Activated CD8-positive, alpha-beta T cell treated with anti-CD3 and anti-CD28 coated beads, Interleukin-2, amount 10 ng/mL, durations not matched to agents 7 days and 5 days (primary cell): ENCODE measurements at regions not wholly inside any gene's neighbourhood (a gene's known extent, or its start where the extent isn't known, plus 50 kb on each side); places are given as distances from the start of the nearest gene placed in this dataset.

Experiments
- ATAC-seq: fragments of 150-1000 bp; cut with Tn5 transposase; one replicate; pipeline ENCODE4 v1.10.0; 2021; ENCODE audit warnings: moderate library complexity
- CTCF ChIA-PET: fragments of 350-600 bp; sonication (Branson Sonifier 250); formaldehyde crosslinking; loops from one replicate; lab custom pipeline; 2021; ENCODE audit warnings: antibody characterized with exemption; lab: Charles Lee
- POLR2A ChIA-PET: fragments of 350-600 bp; sonication (Branson Sonifier 250); formaldehyde crosslinking; loops from one replicate; lab custom pipeline; 2021; ENCODE audit warnings: antibody characterized with exemption; lab: Charles Lee
- DNase-seq: peaks from one replicate; pipeline ENCODE4 v3.0.0-alpha.2; 2020
- H3K27ac Mint-ChIP-seq: one replicate; pipeline ENCODE4 v1.8.0; 2021; ENCODE audit warnings: mild to moderate bottlenecking, mixed read lengths
- H3K27me3 Mint-ChIP-seq: one replicate; pipeline ENCODE4 v1.8.0; 2021; ENCODE audit warnings: low read depth, mixed read lengths
- H3K36me3 Mint-ChIP-seq: one replicate; pipeline ENCODE4 v1.8.0; 2021; ENCODE audit warnings: low read depth, mixed read lengths
- H3K4me1 Mint-ChIP-seq: one replicate; pipeline ENCODE4 v1.8.0; 2021; ENCODE audit warnings: low read depth, mixed read lengths
- H3K4me3 Mint-ChIP-seq: one replicate; pipeline ENCODE4 v1.8.0; 2021; ENCODE audit warnings: mild to moderate bottlenecking, mixed read lengths
- H3K9me3 Mint-ChIP-seq: one replicate; pipeline ENCODE4 v1.8.0; 2022; ENCODE audit warnings: mixed read lengths; ENCODE audit not compliant: insufficient read depth

DNA sequence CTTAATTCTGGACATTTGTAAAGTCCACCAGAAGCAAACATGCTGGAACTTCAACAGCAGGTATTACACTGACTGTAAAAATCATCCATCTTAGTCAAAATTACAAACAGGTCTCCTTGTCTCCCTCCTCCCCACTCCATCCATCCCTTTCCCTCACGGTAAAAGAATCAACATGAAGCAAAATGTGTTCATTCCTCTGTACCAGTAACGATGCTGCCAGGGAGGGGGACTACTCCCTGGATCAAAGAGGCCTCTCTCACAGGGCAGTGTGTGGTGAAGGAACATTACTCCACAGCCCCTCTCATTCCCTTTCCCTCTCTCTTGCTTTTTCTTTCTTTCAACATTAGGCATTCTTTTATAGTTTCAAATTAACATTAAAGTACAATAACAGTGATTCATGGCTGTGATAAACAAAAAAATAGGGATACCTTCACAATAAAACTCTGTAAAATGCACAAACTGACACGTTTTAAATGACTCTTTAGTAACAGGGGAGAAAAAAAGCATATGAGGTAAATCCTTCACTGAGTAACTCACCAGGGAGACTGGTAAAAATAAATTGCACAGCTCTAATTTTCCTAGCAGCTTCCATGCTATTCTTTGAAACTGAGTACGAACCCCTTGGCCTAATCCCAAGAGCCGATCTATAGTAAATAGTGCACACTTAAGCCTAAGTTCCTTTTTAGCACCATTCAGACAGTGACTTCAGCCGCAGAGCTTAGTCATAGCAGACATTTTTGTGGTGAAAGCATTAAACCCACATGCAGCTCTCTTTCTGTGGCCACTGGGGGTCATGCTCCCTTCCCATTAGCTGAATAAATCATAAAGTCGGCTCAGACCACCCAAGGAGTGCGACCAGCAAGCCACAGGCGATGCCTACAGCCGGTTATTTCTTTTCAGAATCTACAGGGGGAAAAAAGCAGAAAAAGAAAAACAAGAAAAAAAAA, 215.6 kb upstream of the GYPA start:
- peak; percentile 58 for ATAC-seq
- Mint-ChIP-seq H3K27ac (no peak overlapping the region), H3K27me3 (peaks cover 19% of the 10 kb centered on the region), H3K9me3 (no peaks in the 10 kb centered on the region), H3K36me3 (no peaks in the 10 kb centered on the region), H3K4me3 (no peak overlapping the region), H3K4me1 (peaks cover 7% of the 10 kb centered on the region)
- ChIA-PET POLR2A (no interaction called here), CTCF (no interaction called here)
- DNase-seq: peak; percentile 32

DNA sequence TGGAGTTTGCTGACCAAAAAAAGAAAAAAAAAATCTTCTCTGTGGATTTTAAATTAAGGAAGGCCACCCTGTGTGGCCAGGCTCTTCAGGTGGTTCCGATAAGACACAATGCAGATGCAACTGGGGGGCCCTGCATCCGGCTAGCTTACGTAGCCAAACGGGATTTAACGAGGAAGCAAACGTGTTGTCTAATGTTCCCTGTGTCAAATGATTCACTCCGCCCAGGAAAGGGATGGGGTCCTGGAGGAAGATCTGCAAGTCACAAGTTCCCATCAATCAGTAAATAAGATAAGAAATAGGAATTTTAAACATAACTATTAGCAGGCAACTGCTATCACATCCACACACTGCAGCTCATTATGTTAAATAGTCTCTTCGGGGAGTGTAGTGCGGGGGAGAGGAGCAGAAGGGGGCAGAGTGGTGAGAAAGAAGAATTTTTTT, 216.4 kb upstream of the GYPA start:
- Mint-ChIP-seq H3K9me3 (no peaks in the 10 kb centered on the region), H3K4me3 (no peak overlapping the region), H3K27me3 (peaks cover 22% of the 10 kb centered on the region), H3K27ac (no peak overlapping the region), H3K4me1 (peaks cover 7% of the 10 kb centered on the region), H3K36me3 (no peaks in the 10 kb centered on the region)
- DNase-seq (no peak), ATAC-seq (no peak)
- ChIA-PET POLR2A (no interaction called here), CTCF (no interaction called here)

DNA sequence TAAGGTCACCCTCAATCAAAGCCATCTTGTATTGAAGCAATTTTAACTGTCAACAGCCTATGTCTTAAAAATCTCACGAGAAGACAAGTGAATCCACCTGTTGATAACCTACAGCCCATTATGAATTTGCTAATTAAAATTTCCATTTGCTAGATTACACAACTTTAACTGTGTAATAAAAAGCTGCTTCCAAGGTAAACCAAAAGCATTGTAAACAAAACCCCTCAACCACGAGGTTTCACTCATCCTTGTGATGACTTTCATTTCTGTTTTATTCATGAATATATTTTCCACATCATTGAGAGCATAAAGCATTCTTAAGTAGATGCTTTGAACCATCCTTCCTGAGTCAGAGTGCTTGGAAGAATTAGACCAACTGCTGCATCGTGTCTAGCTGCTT, 217.5 kb upstream of the GYPA start:
- ChIA-PET CTCF (no interaction called here), POLR2A (no interaction called here)
- DNase-seq: no peak
- H3K4me3 Mint-ChIP-seq: no peak overlapping the region
- no peak for ATAC-seq
- no peak overlapping the region for H3K27ac Mint-ChIP-seq
- peaks cover 22% of the 10 kb centered on the region for H3K27me3 Mint-ChIP-seq
- H3K36me3 Mint-ChIP-seq: no peaks in the 10 kb centered on the region
- H3K4me1 Mint-ChIP-seq: peaks cover 7% of the 10 kb centered on the region
- H3K9me3 Mint-ChIP-seq: no peaks in the 10 kb centered on the region

DNA sequence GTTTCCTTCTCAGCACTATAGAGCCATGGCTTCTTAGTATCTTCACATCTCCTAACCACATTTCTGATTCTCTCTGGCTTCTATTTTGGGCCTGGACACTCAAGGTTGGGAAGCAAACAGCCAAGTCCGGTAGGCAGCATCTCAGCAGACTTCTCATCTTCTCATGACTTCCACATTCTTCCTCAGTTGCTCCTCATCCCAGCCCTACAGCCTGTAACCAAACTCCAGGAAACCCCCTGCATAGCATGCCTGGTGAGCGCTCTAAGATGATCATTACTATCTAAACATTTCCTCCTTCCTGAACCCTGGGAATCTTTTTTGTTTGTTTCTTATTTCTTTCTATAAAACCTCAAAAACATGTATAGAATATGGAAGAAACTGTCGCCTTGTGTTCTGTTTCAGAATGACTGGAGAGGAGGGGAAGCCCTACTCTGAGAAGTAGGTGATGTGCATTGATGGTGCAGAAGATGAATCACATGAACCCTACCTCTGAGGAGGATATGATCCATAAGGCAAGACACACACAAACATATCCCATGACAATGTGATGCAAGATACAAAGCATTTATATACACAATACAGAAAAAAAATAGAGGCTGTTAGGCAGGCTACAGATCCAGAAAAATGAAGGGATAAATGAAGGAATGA, 219.8 kb upstream of the GYPA start:
- Mint-ChIP-seq H3K4me1 (peaks cover 7% of the 10 kb centered on the region), H3K27me3 (peaks cover 13% of the 10 kb centered on the region), H3K27ac (no peak overlapping the region), H3K9me3 (no peaks in the 10 kb centered on the region), H3K4me3 (no peak overlapping the region), H3K36me3 (no peaks in the 10 kb centered on the region)
- no peak for ATAC-seq
- ChIA-PET POLR2A (no interaction called here), CTCF (no interaction called here)
- DNase-seq: no peak

DNA sequence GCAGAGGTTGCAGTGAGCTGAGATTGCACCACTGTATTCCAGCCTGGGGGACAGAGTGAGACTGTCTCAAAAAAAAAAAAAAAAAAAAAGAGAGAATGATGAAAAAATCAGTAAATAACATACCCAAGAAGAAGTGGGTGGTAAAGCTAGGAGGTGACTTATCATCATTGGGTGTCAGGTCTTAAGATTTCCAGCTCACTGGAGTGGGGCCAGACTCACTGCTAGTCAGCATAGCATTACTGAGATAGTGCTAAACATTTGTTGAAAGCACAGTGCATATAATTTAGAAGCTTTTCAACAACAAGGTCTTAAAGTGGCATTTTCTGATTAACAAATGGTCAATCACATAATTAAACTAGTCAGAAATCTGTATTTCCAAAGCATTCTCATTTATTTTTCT, 221.8 kb upstream of the GYPA start:
- Mint-ChIP-seq H3K4me1 (no peaks in the 10 kb centered on the region), H3K27me3 (peaks cover 5% of the 10 kb centered on the region), H3K27ac (no peak overlapping the region), H3K36me3 (no peaks in the 10 kb centered on the region), H3K4me3 (no peak overlapping the region), H3K9me3 (no peaks in the 10 kb centered on the region)
- ChIA-PET CTCF (no interaction called here), POLR2A (no interaction called here)
- DNase-seq: no peak
- ATAC-seq: no peak

DNA sequence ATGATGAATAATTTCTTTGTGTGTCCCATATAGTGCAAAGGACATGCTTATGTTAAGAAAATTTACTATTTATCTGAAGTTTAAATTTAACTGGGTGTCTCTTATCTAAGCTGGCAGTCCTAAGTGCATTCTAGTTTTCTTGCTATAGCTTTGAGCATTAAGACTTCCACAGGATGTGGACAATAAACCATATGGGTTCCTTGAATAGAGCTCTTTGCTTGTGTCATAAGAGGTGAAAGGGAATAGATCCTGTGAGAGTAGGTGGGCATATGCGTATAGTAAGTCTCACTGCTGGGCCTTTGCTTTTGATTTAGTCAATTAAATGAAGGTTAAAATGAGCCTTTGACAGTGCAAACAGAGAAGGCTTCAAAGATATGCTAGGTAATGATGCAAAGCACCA, 223.4 kb upstream of the GYPA start:
- no peak overlapping the region for H3K4me3 Mint-ChIP-seq
- no peak for ATAC-seq
- no peak overlapping the region for H3K27ac Mint-ChIP-seq
- no peaks in the 10 kb centered on the region for H3K36me3 Mint-ChIP-seq
- H3K9me3 Mint-ChIP-seq: no peaks in the 10 kb centered on the region
- H3K27me3 Mint-ChIP-seq: peaks cover 3% of the 10 kb centered on the region
- H3K4me1 Mint-ChIP-seq: no peaks in the 10 kb centered on the region
- no peak for DNase-seq
- ChIA-PET CTCF (no interaction called here), POLR2A (no interaction called here)

DNA sequence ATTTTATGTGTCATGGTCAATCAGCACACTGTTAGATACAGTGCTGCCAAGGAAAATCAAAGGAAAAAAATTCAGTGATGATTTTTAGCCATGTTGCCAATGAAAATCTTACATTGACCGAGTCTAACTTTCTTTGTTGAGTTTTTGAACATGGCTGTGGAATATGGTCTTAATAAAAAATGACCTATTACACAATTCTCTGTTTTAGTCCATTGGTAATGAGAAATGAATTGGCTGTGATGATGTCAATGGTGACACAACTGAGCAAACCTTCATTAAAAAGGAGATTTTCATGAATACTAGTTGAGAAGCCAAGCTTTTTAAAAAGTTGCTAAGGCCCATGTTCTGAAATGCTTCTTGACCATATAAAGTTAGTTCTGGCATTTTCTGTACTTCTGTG, 225.9 kb upstream of the GYPA start:
- Mint-ChIP-seq H3K4me3 (no peak overlapping the region), H3K27ac (no peak overlapping the region), H3K9me3 (no peaks in the 10 kb centered on the region), H3K36me3 (no peaks in the 10 kb centered on the region), H3K27me3 (peaks cover 3% of the 10 kb centered on the region), H3K4me1 (no peaks in the 10 kb centered on the region)
- ChIA-PET CTCF (no interaction called here), POLR2A (no interaction called here)
- DNase-seq (no peak), ATAC-seq (no peak)

DNA sequence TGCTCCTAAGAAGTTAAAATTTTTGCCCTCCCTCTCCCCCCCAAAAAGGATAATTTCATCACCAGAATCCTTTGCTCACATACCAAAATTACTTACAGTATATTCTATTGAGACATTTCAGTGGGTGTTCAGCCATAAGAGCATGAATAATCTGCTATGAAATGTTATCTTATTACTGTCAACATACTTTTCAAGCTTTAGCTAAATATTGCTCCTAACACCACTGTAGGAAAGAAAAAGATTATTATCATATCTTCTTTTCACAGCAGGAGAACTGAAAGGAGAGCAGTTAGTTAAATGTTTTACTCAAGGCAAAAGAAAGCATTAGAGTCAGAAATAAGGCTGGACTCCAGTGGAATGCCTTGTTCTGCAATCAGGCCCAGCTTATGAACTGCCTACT, 231.0 kb upstream of the GYPA start:
- Mint-ChIP-seq H3K27ac (no peak overlapping the region), H3K36me3 (no peaks in the 10 kb centered on the region), H3K27me3 (no peaks in the 10 kb centered on the region), H3K9me3 (no peaks in the 10 kb centered on the region), H3K4me3 (no peak overlapping the region), H3K4me1 (no peaks in the 10 kb centered on the region)
- POLR2A ChIA-PET: no interaction called here
- CTCF ChIA-PET: no interaction called here
- DNase-seq: no peak
- ATAC-seq: no peak

DNA sequence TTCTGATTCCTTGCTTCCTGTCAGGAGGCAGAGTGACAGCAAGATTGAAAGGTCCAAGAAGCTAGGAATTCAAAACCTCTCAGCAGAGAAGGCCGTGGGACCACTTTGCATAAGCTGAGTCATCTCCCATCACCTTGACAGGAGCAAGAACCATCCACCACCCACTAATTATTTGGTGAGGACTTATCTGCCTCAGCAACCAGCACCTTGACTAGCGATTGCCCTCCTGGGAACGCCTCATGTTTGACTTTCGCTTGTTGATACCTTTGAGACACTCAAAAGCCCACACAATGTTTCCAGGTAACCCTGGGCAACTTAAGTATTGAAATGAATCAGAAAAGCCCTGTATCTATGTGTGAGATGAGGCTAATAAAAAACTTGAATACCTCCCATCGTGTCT, 233.5 kb upstream of the GYPA start:
- no peaks in the 10 kb centered on the region for H3K36me3 Mint-ChIP-seq
- H3K27me3 Mint-ChIP-seq: no peaks in the 10 kb centered on the region
- no peak for DNase-seq
- no peak overlapping the region for H3K4me3 Mint-ChIP-seq
- H3K9me3 Mint-ChIP-seq: no peaks in the 10 kb centered on the region
- no peak for ATAC-seq
- POLR2A ChIA-PET: no interaction called here
- no peaks in the 10 kb centered on the region for H3K4me1 Mint-ChIP-seq
- no peak overlapping the region for H3K27ac Mint-ChIP-seq
- CTCF ChIA-PET: no interaction called here

DNA sequence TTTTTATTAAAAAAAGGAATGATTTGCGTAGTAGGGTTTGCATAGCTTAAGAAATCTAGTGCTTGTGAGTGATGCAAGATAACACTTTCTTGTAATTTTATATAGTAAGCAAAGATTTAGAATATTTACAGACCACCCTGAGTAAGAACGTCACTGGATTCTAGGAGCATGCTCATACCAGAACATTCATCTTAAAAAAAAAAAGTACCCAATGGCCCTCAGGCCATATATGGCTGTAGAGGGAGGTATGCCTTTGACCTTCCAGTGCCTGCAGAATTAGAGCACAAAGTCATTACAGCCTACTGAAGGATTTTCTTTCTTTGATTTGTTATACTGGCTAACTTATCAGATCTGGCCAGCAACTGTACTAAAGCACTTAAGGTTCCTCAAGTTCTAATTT, 236.3 kb upstream of the GYPA start:
- no peaks in the 10 kb centered on the region for H3K36me3 Mint-ChIP-seq
- no peaks in the 10 kb centered on the region for H3K27me3 Mint-ChIP-seq
- no peaks in the 10 kb centered on the region for H3K4me1 Mint-ChIP-seq
- DNase-seq (no peak), ATAC-seq (no peak)
- no peak overlapping the region for H3K4me3 Mint-ChIP-seq
- no peaks in the 10 kb centered on the region for H3K9me3 Mint-ChIP-seq
- CTCF ChIA-PET: no interaction called here
- POLR2A ChIA-PET: no interaction called here
- H3K27ac Mint-ChIP-seq: no peak overlapping the region

DNA sequence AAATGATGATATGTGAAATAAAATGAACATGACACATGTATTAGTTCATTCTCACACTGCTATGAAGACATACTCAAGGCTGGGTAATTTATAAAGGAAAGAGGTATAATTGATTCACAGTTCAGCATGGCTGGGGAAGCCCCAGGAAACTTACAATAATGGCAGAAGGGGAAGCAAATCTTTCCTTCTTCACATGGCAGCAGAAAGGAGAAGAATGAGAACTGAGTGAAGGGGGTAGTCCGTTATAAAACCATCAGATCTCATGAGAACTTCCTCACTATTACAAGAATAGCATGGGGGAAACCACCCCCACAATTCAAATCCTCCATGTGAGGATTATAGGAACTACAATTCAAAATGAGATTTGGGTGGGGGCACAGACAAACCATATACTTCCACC, 243.9 kb upstream of the GYPA start:
- no peak overlapping the region for H3K4me3 Mint-ChIP-seq
- no peaks in the 10 kb centered on the region for H3K9me3 Mint-ChIP-seq
- CTCF ChIA-PET: no interaction called here
- no peak overlapping the region for H3K27ac Mint-ChIP-seq
- no peak for DNase-seq
- H3K36me3 Mint-ChIP-seq: no peaks in the 10 kb centered on the region
- H3K4me1 Mint-ChIP-seq: no peaks in the 10 kb centered on the region
- POLR2A ChIA-PET: no interaction called here
- no peaks in the 10 kb centered on the region for H3K27me3 Mint-ChIP-seq
- ATAC-seq: no peak

DNA sequence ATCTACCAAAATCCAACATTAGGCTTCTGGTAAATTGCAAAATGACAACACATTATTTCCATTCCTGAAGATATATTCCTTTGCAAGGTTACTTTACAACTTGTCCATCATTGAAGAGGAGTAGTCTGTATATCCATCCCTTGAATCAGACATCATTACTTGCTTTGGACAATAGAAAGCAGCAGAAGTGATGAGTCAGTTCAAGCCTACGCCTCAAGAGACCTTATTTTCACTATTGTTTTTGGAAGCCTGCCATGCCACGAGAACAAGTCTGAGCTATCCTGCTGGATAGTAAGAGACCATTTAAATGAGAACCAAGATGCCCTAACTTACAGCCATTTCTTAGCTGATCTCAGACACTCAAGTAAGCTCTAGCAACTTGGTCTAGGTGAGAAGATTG, 246.0 kb upstream of the HHIP start:
- ChIA-PET POLR2A (no interaction called here), CTCF (no interaction called here)
- DNase-seq: no peak
- Mint-ChIP-seq H3K9me3 (no peaks in the 10 kb centered on the region), H3K4me3 (no peak overlapping the region), H3K4me1 (no peaks in the 10 kb centered on the region), H3K27ac (no peak overlapping the region), H3K27me3 (no peaks in the 10 kb centered on the region), H3K36me3 (no peaks in the 10 kb centered on the region)
- ATAC-seq: no peak
